ENCODE measurements at regions not wholly inside any gene's neighbourhood (a gene's known extent, or its start where the extent isn't known, plus 50 kb on each side); places are given as distances from the start of the nearest gene placed in this dataset.

DNA sequence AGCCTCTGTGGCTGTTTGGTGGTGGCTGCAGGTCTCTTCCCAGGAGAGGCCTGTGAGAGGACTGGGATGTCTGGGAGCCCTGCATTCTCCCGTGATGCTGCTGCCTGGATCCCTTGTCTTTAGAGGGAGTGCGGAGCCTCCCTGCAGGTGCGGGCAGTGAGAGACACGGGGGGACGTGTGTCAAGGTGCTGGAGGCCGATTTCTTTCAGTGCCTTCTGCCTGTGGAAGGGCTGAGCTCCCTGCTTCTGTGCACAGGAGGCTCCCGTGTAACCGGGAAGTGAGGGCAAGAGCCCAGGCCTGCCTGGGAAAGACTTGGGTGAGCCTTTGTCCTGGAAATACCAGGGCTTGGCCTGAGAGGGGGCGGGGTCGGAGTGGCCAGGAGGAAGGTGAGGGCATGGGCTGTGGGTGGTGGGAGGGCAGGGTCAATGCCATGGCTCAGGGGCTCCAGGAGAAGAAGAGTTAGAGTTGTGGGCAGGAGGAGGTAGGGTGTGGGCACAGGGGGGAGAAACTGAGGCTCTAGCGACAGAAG lies 372.2 kb downstream of the TMEM121 start:
- TF ChIP-seq POLR2AphosphoS5 (IDR thresholded peaks at IDR 0.05; ENCODE audit: insufficient read depth in 1 of 2, low read depth in 1 of 2) (no peak), POLR2A (IDR thresholded peaks at IDR 0.05) (no peak)
- TF ChIP-seq, protein P1, sequence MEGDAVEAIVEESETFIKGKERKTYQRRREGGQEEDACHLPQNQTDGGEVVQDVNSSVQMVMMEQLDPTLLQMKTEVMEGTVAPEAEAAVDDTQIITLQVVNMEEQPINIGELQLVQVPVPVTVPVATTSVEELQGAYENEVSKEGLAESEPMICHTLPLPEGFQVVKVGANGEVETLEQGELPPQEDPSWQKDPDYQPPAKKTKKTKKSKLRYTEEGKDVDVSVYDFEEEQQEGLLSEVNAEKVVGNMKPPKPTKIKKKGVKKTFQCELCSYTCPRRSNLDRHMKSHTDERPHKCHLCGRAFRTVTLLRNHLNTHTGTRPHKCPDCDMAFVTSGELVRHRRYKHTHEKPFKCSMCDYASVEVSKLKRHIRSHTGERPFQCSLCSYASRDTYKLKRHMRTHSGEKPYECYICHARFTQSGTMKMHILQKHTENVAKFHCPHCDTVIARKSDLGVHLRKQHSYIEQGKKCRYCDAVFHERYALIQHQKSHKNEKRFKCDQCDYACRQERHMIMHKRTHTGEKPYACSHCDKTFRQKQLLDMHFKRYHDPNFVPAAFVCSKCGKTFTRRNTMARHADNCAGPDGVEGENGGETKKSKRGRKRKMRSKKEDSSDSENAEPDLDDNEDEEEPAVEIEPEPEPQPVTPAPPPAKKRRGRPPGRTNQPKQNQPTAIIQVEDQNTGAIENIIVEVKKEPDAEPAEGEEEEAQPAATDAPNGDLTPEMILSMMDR (IDR thresholded peaks at IDR 0.05) = no peak
- no peak overlapping the region for H3K4me3 ChIP-seq
- no peaks in the 10 kb centered on the region for H3K27me3 ChIP-seq
- intact Hi-C loops (cut with DNase I) = no loop called here
- DNase-seq (ENCODE audit: extremely low spot score in 2 of 2) = no peak
- no peak overlapping the region for H3K27ac ChIP-seq
- H3K9me3 ChIP-seq = no peaks in the 10 kb centered on the region
- H3K36me3 ChIP-seq = no peaks in the 10 kb centered on the region
- no peaks in the 10 kb centered on the region for H3K4me1 ChIP-seq

DNA sequence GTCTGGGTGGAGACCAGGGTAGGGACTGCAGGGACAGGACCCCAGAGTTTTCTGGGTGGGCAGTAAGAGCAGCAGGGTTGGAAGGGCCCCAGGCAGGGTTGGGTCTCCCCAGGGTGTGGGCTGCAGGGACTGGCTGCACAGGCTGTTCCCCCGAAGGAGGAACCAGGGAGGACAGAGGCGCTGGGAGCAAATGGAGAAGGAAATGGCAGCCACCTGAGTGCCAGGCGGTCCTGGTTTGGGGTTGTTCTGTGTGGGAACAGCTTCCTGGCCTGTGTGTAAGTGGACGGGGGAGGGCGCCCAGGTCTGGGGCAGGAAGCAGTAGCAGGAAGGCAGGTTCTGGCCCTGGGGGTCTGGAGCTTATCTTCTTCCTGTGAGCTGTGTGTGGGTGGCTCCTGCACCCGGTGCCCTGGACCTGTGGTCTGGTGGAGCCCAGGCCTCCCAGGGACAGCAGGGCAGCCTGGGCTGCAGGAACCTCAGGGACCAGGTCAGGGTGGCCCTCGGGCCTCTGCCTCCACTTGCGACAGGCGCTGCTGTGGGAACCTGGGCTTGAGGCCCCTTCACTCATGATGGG lies 372.8 kb downstream of the TMEM121 start:
- Histone ChIP-seq H3K4me3 (no peak overlapping the region), H3K4me1 (no peaks in the 10 kb centered on the region), H3K27me3 (no peaks in the 10 kb centered on the region), H3K27ac (no peak overlapping the region), H3K9me3 (no peaks in the 10 kb centered on the region), H3K36me3 (no peaks in the 10 kb centered on the region)
- TF ChIP-seq POLR2A (IDR thresholded peaks at IDR 0.05) = no peak
- TF ChIP-seq, protein P1 (IDR thresholded peaks at IDR 0.05) = no peak
- no peak for TF ChIP-seq POLR2AphosphoS5 (IDR thresholded peaks at IDR 0.05; ENCODE audit: insufficient read depth in 1 of 2, low read depth in 1 of 2)
- intact Hi-C loops (cut with DNase I) = no loop called here
- DNase-seq (ENCODE audit: extremely low spot score in 2 of 2) = no peak

DNA sequence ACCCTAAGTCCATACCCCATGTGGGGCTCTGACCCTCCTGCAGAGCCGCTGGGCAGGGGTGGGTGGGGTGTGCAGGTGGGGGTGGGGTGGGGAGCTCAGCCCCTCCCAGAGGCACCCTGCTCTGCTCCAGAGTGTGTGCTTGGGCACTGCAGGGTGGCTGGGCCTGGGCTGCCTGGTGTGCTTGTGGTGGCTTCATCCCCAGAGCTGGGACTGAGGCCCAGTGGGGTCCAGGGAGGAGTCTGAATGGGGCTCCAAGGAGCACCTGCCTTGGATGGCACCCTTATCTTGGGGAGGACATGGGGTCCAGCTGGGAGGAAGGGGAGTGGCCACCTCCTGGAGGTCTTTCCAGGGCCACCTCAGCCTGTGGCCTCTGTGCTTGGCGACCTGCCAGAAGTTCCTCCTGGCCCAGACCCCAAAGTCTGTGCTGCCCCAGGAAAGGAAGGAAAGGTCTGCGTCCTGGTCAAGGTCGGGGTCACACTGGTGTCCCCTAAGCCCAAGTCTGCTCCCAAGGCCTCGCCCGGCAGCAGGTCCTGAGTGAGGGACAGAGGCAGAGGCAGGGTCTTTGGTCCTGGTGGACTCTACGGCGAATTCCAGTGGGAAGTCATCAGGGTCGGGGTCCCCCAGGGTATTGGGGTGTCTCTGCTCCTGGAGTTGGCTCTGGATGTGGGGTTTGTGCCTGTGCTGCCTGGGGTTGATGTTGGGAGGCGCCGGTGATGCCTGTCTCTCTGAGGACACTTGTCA lies 373.4 kb downstream of the TMEM121 start:
- no peaks in the 10 kb centered on the region for H3K9me3 ChIP-seq
- DNase-seq (ENCODE audit: extremely low spot score in 2 of 2) = no peak
- H3K4me3 ChIP-seq = no peak overlapping the region
- H3K27ac ChIP-seq = no peak overlapping the region
- H3K4me1 ChIP-seq = no peaks in the 10 kb centered on the region
- intact Hi-C loops (cut with DNase I) = no loop called here
- TF ChIP-seq, protein P1 (IDR thresholded peaks at IDR 0.05) = no peak
- TF ChIP-seq POLR2A (IDR thresholded peaks at IDR 0.05) (no peak), POLR2AphosphoS5 (IDR thresholded peaks at IDR 0.05; ENCODE audit: insufficient read depth in 1 of 2, low read depth in 1 of 2) (no peak)
- no peaks in the 10 kb centered on the region for H3K27me3 ChIP-seq
- H3K36me3 ChIP-seq = no peaks in the 10 kb centered on the region

DNA sequence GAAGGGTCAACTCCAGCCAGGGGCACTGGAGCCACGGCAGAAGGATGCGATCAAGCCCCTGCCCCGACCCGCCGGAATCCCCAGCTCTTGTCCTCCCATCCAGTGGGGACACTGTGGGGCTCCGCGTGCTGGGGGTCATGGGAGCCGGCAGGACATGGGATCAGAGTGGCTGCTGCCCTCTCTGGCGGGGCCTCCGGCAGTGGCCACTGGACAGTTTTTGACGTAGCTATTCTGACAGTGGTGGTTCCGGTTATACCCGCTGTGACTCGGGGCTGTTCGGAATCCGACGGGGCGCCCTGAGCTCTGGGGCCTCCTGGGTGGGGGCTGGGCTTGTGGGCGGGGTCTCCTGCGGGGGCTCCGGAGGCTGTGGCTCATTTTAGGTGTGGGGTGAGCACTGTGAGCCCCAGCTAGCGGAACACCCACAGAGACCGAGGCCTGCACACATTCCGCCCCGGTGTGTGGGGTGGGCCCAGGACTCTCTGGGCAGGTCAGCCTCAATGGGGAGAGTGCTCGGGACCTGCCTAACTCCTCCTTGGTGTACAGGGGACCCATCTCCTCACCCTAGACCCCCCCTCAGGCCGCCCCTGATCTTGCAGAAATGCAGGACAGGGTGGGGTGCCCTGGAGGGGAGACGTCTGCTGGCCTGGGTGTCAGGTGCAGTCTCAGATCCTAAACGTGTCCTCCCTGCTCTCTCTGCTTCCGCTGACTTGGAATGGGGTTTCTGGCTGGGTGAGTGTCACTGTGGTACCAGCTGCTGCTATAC lies 374.2 kb downstream of the TMEM121 start:
- intact Hi-C loops (cut with DNase I) = no loop called here
- TF ChIP-seq, protein P1 (IDR thresholded peaks at IDR 0.05) = no peak
- TF ChIP-seq POLR2AphosphoS5 (IDR thresholded peaks at IDR 0.05; ENCODE audit: insufficient read depth in 1 of 2, low read depth in 1 of 2) = no peak
- TF ChIP-seq POLR2A (IDR thresholded peaks at IDR 0.05) = no peak
- no peaks in the 10 kb centered on the region for H3K36me3 ChIP-seq
- no peaks in the 10 kb centered on the region for H3K27me3 ChIP-seq
- no peak for DNase-seq (ENCODE audit: extremely low spot score in 2 of 2)
- no peak overlapping the region for H3K27ac ChIP-seq
- H3K9me3 ChIP-seq = no peaks in the 10 kb centered on the region
- H3K4me3 ChIP-seq = no peak overlapping the region
- H3K4me1 ChIP-seq = no peaks in the 10 kb centered on the region
